Ovary (tissue), 7 donors: ENCODE measurements at regions not wholly inside any gene's neighbourhood (a gene's known extent, or its start where the extent isn't known, plus 50 kb on each side); places are given as distances from the start of the nearest gene placed in this dataset.

ENCODE experiments used
- DNase-seq, 5 donors: peaks; one replicate each; pipeline ENCODE4 v3.0.0-alpha.2; 2019 to 2020
- H3K27ac ChIP-seq, 2 donors: fragments of 200-600 bp; one replicate each; pipeline versions ENCODE4 v1.5.1 to v1.8.0; 2019 to 2022
- H3K27me3 ChIP-seq: fragments of 200-600 bp; one replicate; pipeline ENCODE4 v1.8.0; 2022
- H3K36me3 ChIP-seq: fragments of 200-600 bp; sonication (generic); one replicate; pipeline ENCODE4 v1.5.1; 2019
- H3K4me1 ChIP-seq: one replicate; pipeline ENCODE4 v1.8.1; 2013; ENCODE audit warnings: mild to moderate bottlenecking, moderate library complexity; ENCODE audit not compliant: insufficient read depth
- H3K4me3 ChIP-seq: fragments of 200-600 bp; sonication (generic); one replicate; pipeline ENCODE4 v1.5.1; 2017
- H3K9me3 ChIP-seq, 2 donors: fragments of 200-600 bp in 1 of 2; sonication (generic) in 1 of 2; one replicate each; pipeline versions ENCODE4 v1.5.1 to v1.8.1; 2013 to 2019; ENCODE audit warnings: mild to moderate bottlenecking in 1 of 2, moderate library complexity in 1 of 2
- CTCF ChIP-seq, 3 donors: fragments of 450-650 bp in 2 of 3; fragments of 200-600 bp in 1 of 3; IDR thresholded peaks; one replicate each; pipeline versions ENCODE4 v1.5.1 to v1.8.0; 2016 to 2022; ENCODE audit warnings: antibody characterized with exemption in 3 of 3, mild to moderate bottlenecking in 1 of 3
- EP300 ChIP-seq: sonication (generic); formaldehyde crosslinking; IDR thresholded peaks from one replicate; pipeline ENCODE4 v1.6.1; 2017; ENCODE audit warnings: antibody characterized with exemption
- POLR2A ChIP-seq: fragments of 450-650 bp; IDR thresholded peaks from one replicate; pipeline ENCODE4 v1.6.1; 2017; ENCODE audit warnings: antibody characterized with exemption, mild to moderate bottlenecking, moderate library complexity
- WGBS, 3 donors: extraction: QIAGEN DNeasy Blood & Tissue Kit in 1 of 3; methylation state at CpG; one replicate each; pipeline versions ENCODE4 v1.1.5 to v1.1.7; 2013 to 2017; 5-methylcytosine and 5-hydroxymethylcytosine counted together
- intact Hi-C, 4 donors: fragments of 100-400 bp; cut with DNase I; formaldehyde crosslinking; loops; one replicate each; pipeline versions ENCODE4 v1.11.0 to v1.15.1; 2022 to 2023
- donor health status: DM: no; HTN: no; CAD: no; lungs with moderate emphysema.
- donor health status: DM: no; HTN: no; CAD: no.
- donor health status: Bipolar disorder and iron deficiency.
- donor health status: DM: no; HTN: no; CAD: no.
- donor health status: DM: yes; HTN: yes; CAD: no.

DNA sequence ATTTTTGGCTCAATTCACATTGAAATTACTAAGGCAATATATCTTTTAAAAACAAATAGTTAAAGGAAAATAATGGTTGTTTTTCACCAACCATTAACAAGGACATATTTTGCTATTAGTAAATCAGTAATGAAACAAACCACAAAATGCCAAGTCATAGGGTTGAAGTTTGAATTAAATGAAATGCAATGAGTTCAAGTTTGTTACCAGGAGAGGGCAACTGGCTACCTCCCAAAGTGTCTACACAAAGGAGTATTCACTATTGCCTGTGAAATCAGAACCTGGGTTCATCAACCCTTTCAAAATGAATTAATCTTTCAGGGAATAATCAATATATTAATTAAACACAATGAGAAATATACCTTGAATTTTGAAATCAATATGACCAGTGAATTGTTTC is 138.4 kb upstream of the DMRTA1 start:
- Histone ChIP-seq H3K27me3 (no peaks in the 10 kb centered on the region), H3K36me3 (no peaks in the 10 kb centered on the region), H3K4me1 (no peaks in the 10 kb centered on the region), H3K9me3 (no peaks in the 10 kb centered on the region), H3K4me3 (no peak overlapping the region), H3K27ac (no peak overlapping the region)
- intact Hi-C loops: no loop called here
- TF ChIP-seq EP300: no peak
- TF ChIP-seq POLR2A: no peak
- TF ChIP-seq CTCF (IDR thresholded peaks at IDR 0.05): no peak
- no peak for DNase-seq

GRCh38 chr9:22316645-22317044 is 130.0 kb upstream of the DMRTA1 start:
- Histone ChIP-seq H3K36me3 (no peaks in the 10 kb centered on the region), H3K9me3 (no peaks in the 10 kb centered on the region), H3K4me3 (no peak overlapping the region), H3K4me1 (no peaks in the 10 kb centered on the region), H3K27me3 (no peaks in the 10 kb centered on the region), H3K27ac (no peak overlapping the region)
- DNase-seq: no peak
- 91 to 93% (median 91%) methylated on average over 1 of the region's 1 CpG for WGBS, 3 donors
- TF ChIP-seq POLR2A (no peak), EP300 (no peak), CTCF (IDR thresholded peaks at IDR 0.05) (no peak)
- intact Hi-C loops: no loop called here

DNA sequence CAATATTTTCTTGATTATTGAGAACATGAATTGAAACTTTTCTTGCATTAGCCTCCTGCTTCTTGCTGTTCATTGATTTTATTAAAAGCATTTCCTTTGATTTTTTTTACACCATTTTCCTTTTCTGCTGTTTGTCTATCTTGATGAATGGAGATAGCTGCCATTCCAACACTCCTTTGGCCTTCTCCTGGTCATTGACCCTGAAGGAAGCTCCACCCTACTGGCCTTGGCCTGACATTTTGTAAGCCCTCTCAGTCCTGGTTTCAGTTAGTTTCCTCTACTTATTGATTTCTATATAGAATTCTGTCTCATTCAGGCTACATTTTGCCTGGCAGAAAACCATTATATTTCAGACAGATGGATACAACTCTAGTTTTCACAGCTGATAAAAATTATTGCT is 115.1 kb upstream of the DMRTA1 start:
- intact Hi-C loops: no loop called here
- Histone ChIP-seq H3K4me1 (no peaks in the 10 kb centered on the region), H3K36me3 (no peaks in the 10 kb centered on the region), H3K27ac (no peak overlapping the region), H3K4me3 (no peak overlapping the region), H3K9me3 (no peaks in the 10 kb centered on the region), H3K27me3 (no peaks in the 10 kb centered on the region)
- DNase-seq: no peak
- no peak for TF ChIP-seq POLR2A

DNA sequence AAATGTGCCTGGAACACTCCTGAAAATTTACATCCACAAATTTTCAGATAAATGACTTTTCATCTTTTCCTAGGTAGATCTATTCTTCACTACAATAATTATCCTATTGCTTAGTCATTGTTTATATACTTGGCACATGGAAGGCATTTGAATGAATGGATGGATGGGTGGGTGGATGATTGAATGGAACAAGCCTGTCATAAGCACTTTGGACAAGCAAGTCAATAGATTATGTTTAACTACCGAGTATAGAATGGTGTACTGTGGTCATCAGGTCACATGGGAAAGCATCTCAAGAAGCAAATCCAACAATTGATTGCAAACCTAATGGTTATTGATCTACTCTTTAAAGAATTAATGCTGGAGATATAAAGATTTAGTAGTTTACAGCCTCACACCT is 114.4 kb upstream of the DMRTA1 start:
- WGBS, 3 donors: 73 to 80% (median 74%) methylated on average over 1 of the region's 1 CpG
- Histone ChIP-seq H3K36me3 (no peaks in the 10 kb centered on the region), H3K4me1 (no peaks in the 10 kb centered on the region), H3K27me3 (no peaks in the 10 kb centered on the region), H3K4me3 (no peak overlapping the region), H3K9me3 (no peaks in the 10 kb centered on the region), H3K27ac (no peak overlapping the region)
- TF ChIP-seq EP300 (no peak), POLR2A (no peak), CTCF (IDR thresholded peaks at IDR 0.05) (no peak)
- intact Hi-C loops: no loop called here
- DNase-seq: no peak

DNA sequence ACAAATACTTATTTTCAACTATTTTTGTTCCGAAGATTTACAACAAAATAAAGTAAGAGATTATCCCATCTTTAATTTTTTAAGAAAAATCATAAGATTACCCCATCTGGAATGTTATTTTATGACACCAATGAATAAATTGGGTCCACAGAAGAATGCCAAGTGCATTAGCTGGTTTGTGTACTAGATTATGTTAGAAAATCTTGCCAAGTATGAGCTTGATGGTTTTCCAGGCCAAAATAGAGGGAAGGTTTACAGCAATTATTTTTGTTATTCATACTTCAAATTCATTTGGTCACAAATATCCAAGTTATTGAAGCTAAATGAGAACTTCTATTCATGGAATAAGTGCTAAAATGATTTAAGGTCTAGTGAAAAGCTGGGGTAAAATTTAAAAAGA is 109.4 kb upstream of the DMRTA1 start:
- Histone ChIP-seq H3K36me3 (no peaks in the 10 kb centered on the region), H3K27ac (no peak overlapping the region), H3K4me1 (no peaks in the 10 kb centered on the region), H3K4me3 (no peak overlapping the region), H3K9me3 (no peaks in the 10 kb centered on the region), H3K27me3 (no peaks in the 10 kb centered on the region)
- WGBS, 3 donors: 9 to 31% (median 15%) methylated on average over 1 of the region's 1 CpG
- DNase-seq: no peak
- TF ChIP-seq CTCF (IDR thresholded peaks at IDR 0.05) (no peak), POLR2A (no peak), EP300 (no peak)
- intact Hi-C loops: no loop called here
